ENCODE measurements at regions not wholly inside any gene's neighbourhood (a gene's known extent, or its start where the extent isn't known, plus 50 kb on each side); places are given as distances from the start of the nearest gene placed in this dataset.
"Not testable (repeated sequence)": the region's sequence is repeated elsewhere in the genome, so short reads cannot be mapped to it uniquely, and the experiment has no call there.

- H3K9me3 Mint-ChIP-seq = no peaks in the 10 kb centered on the region
- no peak overlapping the region for H3K4me3 Mint-ChIP-seq
- no peak overlapping the region for H3K27ac Mint-ChIP-seq
- no peak for DNase-seq
- H3K4me1 Mint-ChIP-seq = no peaks in the 10 kb centered on the region
- peaks cover 5% of the 10 kb centered on the region for H3K27me3 Mint-ChIP-seq
- ChIA-PET POLR2A (no interaction called here), CTCF (interaction anchor here (0.7 kb wide), 1 partner anchor 374 kb away, joined by 3 read pairs; no protein-coding TSS in a partner anchor)
- no peaks in the 10 kb centered on the region for H3K36me3 Mint-ChIP-seq (ENCODE audit: low read depth)
These were observed 170.5 kb downstream of the TM9SF2 start for GRCh38 chr13:99671746-99672145.

DNA sequence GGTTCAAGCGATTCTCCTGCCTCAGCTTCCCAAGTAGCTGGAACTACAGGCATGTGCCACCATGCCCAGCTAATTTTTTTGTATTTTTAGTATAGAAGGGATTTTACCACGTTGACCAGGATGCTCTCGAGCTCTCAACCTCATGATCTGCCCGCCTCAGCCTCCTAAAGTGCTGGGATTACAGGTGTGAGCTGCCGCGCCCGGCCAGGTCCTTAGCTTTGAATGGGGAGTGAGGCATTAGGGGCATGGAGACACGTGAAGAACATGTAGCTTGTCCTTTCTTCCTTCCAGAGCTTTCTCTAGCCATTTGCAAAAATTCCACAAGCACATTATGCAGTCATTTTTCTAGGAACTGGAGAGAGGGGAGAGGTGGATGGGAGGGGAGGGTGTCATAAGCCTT lies 167.8 kb downstream of the TM9SF2 start:
- POLR2A ChIA-PET; H3K4me3 Mint-ChIP-seq; H3K4me1 Mint-ChIP-seq; H3K36me3 Mint-ChIP-seq (ENCODE audit: low read depth); H3K27me3 Mint-ChIP-seq; H3K27ac Mint-ChIP-seq; H3K9me3 Mint-ChIP-seq; DNase-seq: not testable (repeated sequence)
- CTCF ChIA-PET = interaction anchor here (0.6 to 0.7 kb wide), 2 partner anchors 369 to 1455 kb away, joined by 4 read pairs; no protein-coding TSS in a partner anchor

- DNase-seq = no peak
- Mint-ChIP-seq H3K36me3 (ENCODE audit: low read depth) (no peaks in the 10 kb centered on the region), H3K27ac (no peak overlapping the region), H3K27me3 (peaks cover 15% of the 10 kb centered on the region), H3K4me1 (no peaks in the 10 kb centered on the region), H3K9me3 (no peaks in the 10 kb centered on the region), H3K4me3 (no peak overlapping the region)
- ChIA-PET POLR2A (no interaction called here), CTCF (interaction anchor here (1.2 to 2.1 kb wide), 2 partner anchors 9 to 10 kb away, joined by 3 to 7 read pairs; no protein-coding TSS in a partner anchor)
These were observed 165.0 kb downstream of the TM9SF2 start for GRCh38 chr13:99666146-99666805.

DNA sequence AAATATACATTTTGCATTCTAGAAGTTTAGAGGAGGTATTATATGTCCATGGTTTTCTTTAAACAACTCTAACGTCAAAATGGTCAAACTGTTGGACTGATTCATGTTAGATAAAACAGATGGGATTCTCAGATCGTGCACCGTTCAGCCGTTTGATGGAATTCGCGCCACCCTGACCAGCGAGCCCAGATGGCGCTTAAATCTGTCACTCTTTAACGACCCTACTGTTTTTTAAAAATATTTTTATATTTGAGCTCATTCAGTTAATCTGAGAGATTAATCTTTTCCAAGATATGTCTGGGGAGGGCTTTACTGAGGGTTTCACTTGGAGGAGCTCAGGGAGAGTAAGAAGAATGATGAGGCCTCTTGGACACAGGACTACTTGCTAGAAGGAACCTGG lies 164.4 kb downstream of the TM9SF2 start:
- DNase-seq = no peak
- POLR2A ChIA-PET = no interaction called here
- Mint-ChIP-seq H3K4me1 (no peaks in the 10 kb centered on the region), H3K9me3 (no peaks in the 10 kb centered on the region), H3K36me3 (ENCODE audit: low read depth) (no peaks in the 10 kb centered on the region), H3K4me3 (no peak overlapping the region), H3K27ac (no peak overlapping the region), H3K27me3 (peaks cover 14% of the 10 kb centered on the region)
- CTCF ChIA-PET = interaction anchor here (1.2 to 2.1 kb wide), 2 partner anchors 9 to 10 kb away, joined by 3 to 7 read pairs; no protein-coding TSS in a partner anchor

DNA sequence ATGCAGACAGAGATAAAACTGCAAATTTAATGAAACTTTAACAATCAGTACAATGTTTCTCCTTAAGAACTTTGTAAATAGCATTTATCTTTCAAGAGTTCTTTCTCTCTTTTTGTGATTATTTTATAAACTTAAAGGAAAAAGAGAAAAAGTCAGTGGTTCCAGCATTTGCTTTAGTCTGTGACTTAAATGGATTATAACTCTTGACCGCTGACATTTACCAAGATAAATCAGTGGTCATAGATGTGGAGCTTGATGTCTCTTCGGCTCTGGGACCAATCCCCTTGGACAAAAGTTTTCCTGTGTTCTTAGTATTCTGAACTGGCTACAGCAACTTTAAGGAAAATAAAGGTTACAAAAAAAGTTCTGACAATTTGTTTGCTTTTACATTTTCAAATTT lies 162.6 kb downstream of the TM9SF2 start:
- ChIA-PET CTCF (interaction anchor here (2.1 kb wide), 1 partner anchor 8 kb away, joined by 7 read pairs; no protein-coding TSS in a partner anchor), POLR2A (no interaction called here)
- H3K4me3 Mint-ChIP-seq = no peak overlapping the region
- peaks cover 18% of the 10 kb centered on the region for H3K27me3 Mint-ChIP-seq
- H3K36me3 Mint-ChIP-seq (ENCODE audit: low read depth) = no peaks in the 10 kb centered on the region
- peaks cover 6% of the 10 kb centered on the region for H3K4me1 Mint-ChIP-seq
- no peaks in the 10 kb centered on the region for H3K9me3 Mint-ChIP-seq
- no peak for DNase-seq
- H3K27ac Mint-ChIP-seq = no peak overlapping the region

GRCh38 chr13:99663185-99663825 lies 162.0 kb downstream of the TM9SF2 start:
- Mint-ChIP-seq H3K4me1 (peaks cover 10% of the 10 kb centered on the region), H3K27ac (no peak overlapping the region), H3K36me3 (ENCODE audit: low read depth) (no peaks in the 10 kb centered on the region), H3K9me3 (no peaks in the 10 kb centered on the region), H3K4me3 (no peak overlapping the region), H3K27me3 (peaks cover 18% of the 10 kb centered on the region)
- ChIA-PET CTCF (no interaction called here), POLR2A (no interaction called here)
- DNase-seq = no peak

GRCh38 chr13:99662678-99663077 lies 161.4 kb downstream of the TM9SF2 start:
- CTCF ChIA-PET = no interaction called here
- Mint-ChIP-seq H3K4me1 (peaks cover 16% of the 10 kb centered on the region), H3K27me3 (peaks cover 18% of the 10 kb centered on the region), H3K36me3 (ENCODE audit: low read depth) (no peaks in the 10 kb centered on the region), H3K4me3 (no peak overlapping the region), H3K9me3 (no peaks in the 10 kb centered on the region), H3K27ac (no peak overlapping the region)
- no peak for DNase-seq
- POLR2A ChIA-PET = no interaction called here

- H3K27ac Mint-ChIP-seq = no peak overlapping the region
- peaks cover 25% of the 10 kb centered on the region for H3K4me1 Mint-ChIP-seq
- ChIA-PET POLR2A (no interaction called here), CTCF (interaction anchor here (0.7 kb wide), 2 partner anchors 414 to 853 kb away, joined by 4 to 6 read pairs; no protein-coding TSS in a partner anchor)
- DNase-seq = no peak
- H3K9me3 Mint-ChIP-seq = no peaks in the 10 kb centered on the region
- no peaks in the 10 kb centered on the region for H3K36me3 Mint-ChIP-seq (ENCODE audit: low read depth)
- H3K27me3 Mint-ChIP-seq = peaks cover 18% of the 10 kb centered on the region
- H3K4me3 Mint-ChIP-seq = no peak overlapping the region
These were observed 160.5 kb downstream of the TM9SF2 start for GRCh38 chr13:99661791-99662190.

GRCh38 chr13:99659866-99660554 lies 158.7 kb downstream of the TM9SF2 start:
- DNase-seq = no peak
- Mint-ChIP-seq H3K4me3 (no peak overlapping the region), H3K4me1 (peaks cover 42% of the 10 kb centered on the region), H3K27me3 (peaks cover 18% of the 10 kb centered on the region), H3K27ac (no peak overlapping the region), H3K36me3 (ENCODE audit: low read depth) (no peaks in the 10 kb centered on the region), H3K9me3 (no peaks in the 10 kb centered on the region)
- ChIA-PET POLR2A (no interaction called here), CTCF (no interaction called here)

DNA sequence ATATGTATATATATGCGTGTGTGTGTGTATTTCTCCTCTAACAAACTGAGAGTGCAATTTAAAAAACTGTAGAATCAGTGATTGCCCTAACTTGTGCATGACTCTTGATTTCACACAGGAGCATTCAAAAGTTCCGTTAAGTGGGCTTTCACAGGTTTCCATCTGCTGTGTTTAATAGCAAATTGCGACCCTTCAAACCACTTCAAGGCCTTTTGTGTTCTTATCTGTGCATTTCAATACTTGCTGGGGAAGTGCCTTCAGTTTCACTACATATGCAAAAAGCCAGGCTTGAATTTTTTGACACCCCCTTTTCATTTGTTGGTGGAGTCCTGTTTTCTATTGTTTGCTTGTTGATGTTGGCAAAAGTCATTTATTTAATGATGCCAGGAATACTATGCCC lies 158.0 kb downstream of the TM9SF2 start:
- no peaks in the 10 kb centered on the region for H3K9me3 Mint-ChIP-seq
- H3K27me3 Mint-ChIP-seq = peaks cover 18% of the 10 kb centered on the region
- no peaks in the 10 kb centered on the region for H3K36me3 Mint-ChIP-seq (ENCODE audit: low read depth)
- H3K27ac Mint-ChIP-seq = no peak overlapping the region
- ChIA-PET CTCF (interaction anchor here (1.0 to 1.3 kb wide), 2 partner anchors 11 to 257 kb away, joined by 3 read pairs; no protein-coding TSS in a partner anchor), POLR2A (interaction anchor here (1.4 kb wide), 1 partner anchor 856 kb away, joined by 3 read pairs; no protein-coding TSS in a partner anchor)
- peaks cover 42% of the 10 kb centered on the region for H3K4me1 Mint-ChIP-seq
- DNase-seq = no peak
- H3K4me3 Mint-ChIP-seq = no peak overlapping the region

DNA sequence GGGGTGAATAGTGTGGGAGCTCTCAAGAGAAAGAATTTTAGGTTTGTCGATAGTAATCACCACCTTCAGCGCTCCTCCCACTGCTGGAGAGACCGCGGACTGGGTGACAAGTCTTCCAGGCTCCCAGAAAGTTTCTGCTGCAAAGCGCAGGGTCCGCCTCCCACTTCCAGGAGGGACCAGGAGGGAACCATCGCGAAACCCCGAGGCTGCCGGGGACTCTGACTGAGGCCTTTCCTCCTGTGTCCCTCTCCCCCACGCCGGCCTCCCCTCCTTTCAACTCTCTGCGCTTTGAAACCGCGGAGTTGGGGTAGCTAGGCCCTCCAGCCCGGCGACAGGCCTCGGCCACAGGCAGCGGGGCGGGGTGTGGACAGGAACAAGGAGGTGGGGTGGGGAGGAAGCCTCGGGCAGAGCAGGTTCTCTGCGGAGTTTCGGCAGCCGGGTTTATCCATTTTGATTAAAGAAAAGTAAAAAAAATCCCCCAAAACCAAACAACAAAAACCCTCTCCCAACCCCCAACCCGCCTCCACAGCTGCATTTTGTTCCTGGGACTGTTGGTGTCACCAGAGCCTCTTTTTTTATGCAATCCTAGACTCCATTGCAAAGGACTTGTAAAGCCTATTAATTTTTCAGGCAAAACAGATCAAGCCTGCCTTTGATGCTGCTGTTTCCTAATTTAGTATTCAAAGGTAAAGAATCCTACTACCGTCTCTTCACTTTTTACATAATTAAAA lies 157.2 kb downstream of the TM9SF2 start:
- Mint-ChIP-seq H3K4me3 (peak overlapping the region; percentile 65), H3K27me3 (peaks cover 15% of the 10 kb centered on the region), H3K9me3 (no peaks in the 10 kb centered on the region), H3K27ac (peak overlapping the region; percentile 81), H3K4me1 (peaks cover 42% of the 10 kb centered on the region), H3K36me3 (ENCODE audit: low read depth) (no peaks in the 10 kb centered on the region)
- peak; percentile 57 for DNase-seq
- ChIA-PET CTCF (interaction anchor here (0.7 to 4.0 kb wide), 13 partner anchors 10 to 929 kb away, joined by 3 to 39 read pairs (median 3); no protein-coding TSS in a partner anchor), POLR2A (interaction anchor here (1.0 to 3.0 kb wide), 5 partner anchors 52 to 929 kb away, joined by 3 to 11 read pairs (median 4); partner anchors contain the start of genes CLYBL and ZIC2)

GRCh38 chr13:99657848-99658260 lies 156.6 kb downstream of the TM9SF2 start:
- Mint-ChIP-seq H3K27ac (peak overlapping the region; percentile 81), H3K4me3 (peak overlapping the region; percentile 65), H3K36me3 (ENCODE audit: low read depth) (no peaks in the 10 kb centered on the region), H3K27me3 (peaks cover 14% of the 10 kb centered on the region), H3K4me1 (peaks cover 42% of the 10 kb centered on the region), H3K9me3 (no peaks in the 10 kb centered on the region)
- DNase-seq = peak; percentile 34
- ChIA-PET CTCF (interaction anchor here (0.8 to 4.0 kb wide), 14 partner anchors 10 to 930 kb away, joined by 3 to 39 read pairs (median 4); no protein-coding TSS in a partner anchor), POLR2A (interaction anchor here (1.0 to 3.0 kb wide), 6 partner anchors 51 to 930 kb away, joined by 4 to 11 read pairs (median 5); partner anchors contain the start of genes CLYBL and ZIC2)

Data from activated CD4-positive, alpha-beta memory T cell treated with anti-CD3 and anti-CD28 coated beads, Interleukin-2, amount 10 ng/mL, durations not matched to agents 7 days and 5 days (primary cell).